GM12878 (cell line): ENCODE measurements at regions not wholly inside any gene's neighbourhood (a gene's known extent, or its start where the extent isn't known, plus 50 kb on each side); places are given as distances from the start of the nearest gene placed in this dataset.

Source experiments
- ATAC-seq: fragments of 200-7000 bp; cut with Tn5 transposase; 3 replicates; pipeline ENCODE4 v1.9.1; 2020; ENCODE audit warnings: mild to moderate bottlenecking, moderate library complexity
- BruUV-seq: library from RNA; stranded (reverse); fragments of 400-500 nt; replicated peaks from 2 replicates; lab custom pipeline; 2021; lab: Mats Ljungman, UMichigan
- CTCF ChIA-PET: fragments of 300-600 bp; sonication (Branson Sonifier 250); formaldehyde crosslinking; extraction: SDS; loops from one replicate; lab custom pipeline; 2021; ENCODE audit warnings: inconsistent platforms; lab: Yijun Ruan, JAX
- POLR2A ChIA-PET: fragments of 350-600 bp; formaldehyde crosslinking; extraction: SDS; loops from one replicate; lab custom pipeline; 2021; ENCODE audit warnings: inconsistent platforms; lab: Charles Lee
- RAD21 ChIA-PET: fragments of 300-600 bp; sonication (Branson Sonifier 250); formaldehyde crosslinking; loops from one replicate; lab custom pipeline; 2023; ENCODE audit warnings: antibody characterized with exemption; ENCODE audit not compliant: unreplicated experiment; lab: Charles Lee
- SMC1A ChIA-PET: fragments of 300-600 bp; sonication (Branson Sonifier 250); formaldehyde crosslinking; loops from one replicate; lab custom pipeline; 2023; ENCODE audit not compliant: unreplicated experiment, uncharacterized antibody; lab: Charles Lee
- DNase-seq: peaks from one replicate; pipeline ENCODE4 v3.0.0-alpha.2; 2011; ENCODE audit warnings: low read depth, low spot score
- FAIRE-seq: peaks from 3 replicates; lab custom pipeline; 2011; peaks lifted over from hg19 to GRCh38; lab: Jason Lieb, UNC
- H2AFZ ChIP-seq: 2 replicates; pipeline ENCODE4 v1.6.0; 2011; ENCODE audit warnings: low read depth, low read length, control low read depth; ENCODE audit not compliant: control insufficient read depth
- H3K27ac ChIP-seq: 2 replicates; pipeline ENCODE4 v1.5.1; 2011; ENCODE audit warnings: control low read depth; ENCODE audit not compliant: control insufficient read depth, insufficient read depth
- H3K27me3 ChIP-seq, 2 experiments: replicated peaks in 1 of 2; 2 replicates each; pipeline versions ENCODE4 v1.6.0 to v1.6.1; 2011; ENCODE audit warnings: low read length in 1 of 2; ENCODE audit not compliant: control insufficient read depth in 2 of 2, insufficient read depth in 2 of 2
- H3K36me3 ChIP-seq, 2 experiments: 2 replicates each; pipeline ENCODE4 v1.5.1; 2011; ENCODE audit warnings: low read length in 1 of 2; ENCODE audit not compliant: control insufficient read depth in 2 of 2, insufficient read depth in 2 of 2
- H3K4me1 ChIP-seq: 2 replicates; pipeline ENCODE4 v1.6.1; 2011; ENCODE audit warnings: mild to moderate bottlenecking, low read length, moderate library complexity, mixed read lengths; ENCODE audit not compliant: control insufficient read depth, insufficient read depth
- H3K4me2 ChIP-seq: 2 replicates; pipeline ENCODE4 v1.6.0; 2011; ENCODE audit warnings: control low read depth; ENCODE audit not compliant: control insufficient read depth, insufficient read depth
- H3K4me3 ChIP-seq: fragments of 200-600 bp; sonication (generic); 2 replicates; pipeline ENCODE4 v1.5.1; 2016
- H3K79me2 ChIP-seq: 2 replicates; pipeline ENCODE4 v1.6.0; 2011; ENCODE audit warnings: low read length; ENCODE audit not compliant: control insufficient read depth, insufficient read depth
- H3K9ac ChIP-seq: 2 replicates; pipeline ENCODE4 v1.8.0; 2011; ENCODE audit warnings: low read length, control low read depth, mixed read lengths; ENCODE audit not compliant: control insufficient read depth, insufficient read depth
- H3K9me3 ChIP-seq: replicated peaks from 3 replicates; pipeline ENCODE4 v1.5.1; 2011; ENCODE audit warnings: mild to moderate bottlenecking, low read length; ENCODE audit not compliant: control insufficient read depth, insufficient read depth
- H4K20me1 ChIP-seq: 2 replicates; pipeline ENCODE4 v1.6.0; 2011; ENCODE audit not compliant: control insufficient read depth, insufficient read depth
- BMI1 ChIP-seq: fragments of 450-650 bp; IDR thresholded peaks from 2 replicates; pipeline ENCODE4 v1.6.1; 2016; ENCODE audit warnings: mild to moderate bottlenecking, moderate library complexity, borderline replicate concordance
- EED ChIP-seq: sonication (generic); IDR thresholded peaks from 2 replicates; pipeline ENCODE4 v1.6.1; 2016; ENCODE audit warnings: antibody characterized with exemption, low read depth
- NFIC ChIP-seq: IDR thresholded peaks from 2 replicates; pipeline ENCODE4 v1.6.1; 2012; ENCODE audit warnings: low read depth, mild to moderate bottlenecking, inconsistent platforms, low read length, moderate library complexity
- NFYB ChIP-seq: IDR thresholded peaks from 2 replicates; pipeline ENCODE4 v1.6.1; 2011; ENCODE audit warnings: low read depth, mild to moderate bottlenecking, low read length, improper control_type of control experiment, moderate library complexity; ENCODE audit not compliant: insufficient read depth
- RFX5 ChIP-seq: IDR thresholded peaks from 2 replicates; pipeline ENCODE4 v1.6.1; 2011; ENCODE audit warnings: low read depth, low read length, improper control_type of control experiment
- SKIL ChIP-seq: fragments of 450-650 bp; IDR thresholded peaks from 2 replicates; pipeline ENCODE4 v1.6.1; 2017; ENCODE audit warnings: mild to moderate bottlenecking, low read depth, inconsistent platforms; ENCODE audit not compliant: poor library complexity, severe bottlenecking
- SREBF1 ChIP-seq: IDR thresholded peaks from 2 replicates; pipeline ENCODE4 v1.6.1; 2012; ENCODE audit warnings: mild to moderate bottlenecking, low read length
- ZNF687 ChIP-seq: fragments of 450-650 bp; IDR thresholded peaks from 2 replicates; pipeline ENCODE4 v1.6.1; 2017; ENCODE audit warnings: mild to moderate bottlenecking, moderate library complexity
- WGBS: methylation state at CpG from one replicate; pipeline ENCODE4 v1.1.6; 2016; ENCODE audit warnings: low lambda C conversion rate; ENCODE audit not compliant: insufficient replicate concordance, insufficient coverage; ENCODE audit errors: missing lambda C conversion rate; 5-methylcytosine and 5-hydroxymethylcytosine counted together
- in situ Hi-C: fragments of 300-500 bp; cut with MboI; formaldehyde crosslinking; loops from 9 replicates; pipeline ENCODE4 v1.14.3; 2018; ENCODE audit warnings: mixed read lengths
- intact Hi-C: fragments of 100-400 bp; cut with micrococcal nuclease; formaldehyde crosslinking; loops from one replicate; pipeline ENCODE4 v1.14.2; 2022; ENCODE audit not compliant: unreplicated experiment
- TF ChIP-seq, protein P1 (sequence below): fragments of 450-650 bp; IDR thresholded peaks from 2 replicates; pipeline ENCODE4 v1.6.1; 2016; ENCODE audit warnings: mild to moderate bottlenecking, moderate library complexity, borderline replicate concordance

DNA sequence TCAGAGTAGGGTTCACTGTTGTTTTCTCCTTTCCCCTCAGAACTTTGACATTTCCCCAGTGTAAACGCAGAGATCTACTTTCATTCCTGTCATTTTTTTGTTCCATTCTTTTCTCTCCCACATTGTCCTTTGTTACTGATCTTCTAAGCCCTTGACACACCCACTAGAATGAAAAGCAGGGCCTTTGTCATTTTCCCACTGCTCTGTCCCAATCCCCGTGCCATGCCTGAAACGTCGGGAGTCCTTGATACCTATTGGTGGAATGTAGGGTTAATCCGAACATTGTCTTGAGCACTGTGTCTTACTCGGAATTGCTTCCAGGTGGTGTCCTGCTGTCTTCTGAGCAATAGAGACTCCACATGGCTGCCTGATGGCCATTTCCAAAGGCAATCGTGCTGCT lies 887.1 kb upstream of the FRG1 start:
- intact Hi-C loops (no loop called here), in situ Hi-C loops (no loop called here)
- ChIA-PET CTCF (no interaction called here), SMC1A (no interaction called here), RAD21 (no interaction called here), POLR2A (no interaction called here)
- Histone ChIP-seq H4K20me1 (no peaks in the 10 kb centered on the region), H3K4me3 (no peak overlapping the region), H3K9ac (no peak overlapping the region), H3K27me3 (no peaks in the 10 kb centered on the region), H2AFZ (no peak overlapping the region), H3K79me2 (no peaks in the 10 kb centered on the region), H3K36me3 (no peaks in the 10 kb centered on the region), H3K9me3 (no peaks in the 10 kb centered on the region), H3K27ac (no peak overlapping the region), H3K4me2 (no peak overlapping the region), H3K4me1 (no peaks in the 10 kb centered on the region)
- TF ChIP-seq, protein P1, sequence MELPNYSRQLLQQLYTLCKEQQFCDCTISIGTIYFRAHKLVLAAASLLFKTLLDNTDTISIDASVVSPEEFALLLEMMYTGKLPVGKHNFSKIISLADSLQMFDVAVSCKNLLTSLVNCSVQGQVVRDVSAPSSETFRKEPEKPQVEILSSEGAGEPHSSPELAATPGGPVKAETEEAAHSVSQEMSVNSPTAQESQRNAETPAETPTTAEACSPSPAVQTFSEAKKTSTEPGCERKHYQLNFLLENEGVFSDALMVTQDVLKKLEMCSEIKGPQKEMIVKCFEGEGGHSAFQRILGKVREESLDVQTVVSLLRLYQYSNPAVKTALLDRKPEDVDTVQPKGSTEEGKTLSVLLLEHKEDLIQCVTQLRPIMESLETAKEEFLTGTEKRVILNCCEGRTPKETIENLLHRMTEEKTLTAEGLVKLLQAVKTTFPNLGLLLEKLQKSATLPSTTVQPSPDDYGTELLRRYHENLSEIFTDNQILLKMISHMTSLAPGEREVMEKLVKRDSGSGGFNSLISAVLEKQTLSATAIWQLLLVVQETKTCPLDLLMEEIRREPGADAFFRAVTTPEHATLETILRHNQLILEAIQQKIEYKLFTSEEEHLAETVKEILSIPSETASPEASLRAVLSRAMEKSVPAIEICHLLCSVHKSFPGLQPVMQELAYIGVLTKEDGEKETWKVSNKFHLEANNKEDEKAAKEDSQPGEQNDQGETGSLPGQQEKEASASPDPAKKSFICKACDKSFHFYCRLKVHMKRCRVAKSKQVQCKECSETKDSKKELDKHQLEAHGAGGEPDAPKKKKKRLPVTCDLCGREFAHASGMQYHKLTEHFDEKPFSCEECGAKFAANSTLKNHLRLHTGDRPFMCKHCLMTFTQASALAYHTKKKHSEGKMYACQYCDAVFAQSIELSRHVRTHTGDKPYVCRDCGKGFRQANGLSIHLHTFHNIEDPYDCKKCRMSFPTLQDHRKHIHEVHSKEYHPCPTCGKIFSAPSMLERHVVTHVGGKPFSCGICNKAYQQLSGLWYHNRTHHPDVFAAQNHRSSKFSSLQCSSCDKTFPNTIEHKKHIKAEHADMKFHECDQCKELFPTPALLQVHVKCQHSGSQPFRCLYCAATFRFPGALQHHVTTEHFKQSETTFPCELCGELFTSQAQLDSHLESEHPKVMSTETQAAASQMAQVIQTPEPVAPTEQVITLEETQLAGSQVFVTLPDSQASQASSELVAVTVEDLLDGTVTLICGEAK: no peak
- TF ChIP-seq ZNF687 (no peak), EED (no peak), NFYB (no peak), SREBF1 (no peak), BMI1 (no peak), NFIC (no peak), SKIL (no peak), RFX5 (no peak)
- no TSS peak for BruUV-seq
- ATAC-seq: no peak
- DNase-seq: no peak
- 38% methylated on average over 7 of the region's 7 CpGs for WGBS
- no peak for FAIRE-seq
